ENCODE measurements at regions not wholly inside any gene's neighbourhood (a gene's known extent, or its start where the extent isn't known, plus 50 kb on each side); places are given as distances from the start of the nearest gene placed in this dataset.

DNA sequence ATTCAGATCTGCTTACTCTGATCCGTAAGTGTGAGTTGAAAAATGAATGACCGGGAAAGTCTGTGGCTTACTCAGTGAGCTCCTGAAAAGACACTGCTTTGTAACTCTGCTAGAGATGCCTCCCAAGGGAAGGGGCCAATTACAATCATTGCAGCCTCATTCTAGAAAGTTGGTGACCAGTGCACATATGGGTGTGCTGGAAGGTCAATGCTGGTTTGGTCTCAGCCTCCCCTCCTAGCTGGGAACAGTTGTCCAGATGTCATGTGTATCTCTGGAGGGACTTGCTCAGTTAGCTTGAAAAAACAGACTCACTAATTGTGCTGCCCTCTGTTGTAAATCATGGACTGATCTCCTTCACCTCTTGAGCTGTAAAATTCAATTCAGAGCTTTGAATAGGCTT lies 405.0 kb downstream of the ADRA2A start:
- no peak overlapping the region for H2BK15ac ChIP-seq (ENCODE audit: low read length)
- 88% methylated on average over 2 of the region's 2 CpGs; no CpG with 5 or more reads in 1 of the 2 experiments for WGBS, 2 experiments (ENCODE audit: extremely low coverage in 1 of 2, insufficient coverage in 1 of 2, insufficient read length in 1 of 2, insufficient replicate concordance in 2 of 2, low coverage in 1 of 2, low lambda C conversion rate in 2 of 2, missing lambda C conversion rate in 1 of 2)
- no peak overlapping the region for H4K5ac ChIP-seq (ENCODE audit: insufficient read length, low read depth, low read length)
- TF ChIP-seq CBX8 (IDR thresholded peaks at IDR 0.05; ENCODE audit: borderline replicate concordance, low read depth, low read length) (no peak), SP2 (IDR thresholded peaks at IDR 0.05; ENCODE audit: low read length) (no peak), TAF7 (optimal IDR thresholded peaks at IDR 0.05; ENCODE audit: borderline replicate concordance, low read depth, low read length) (no peak)
- no peaks in the 10 kb centered on the region for H4K20me1 ChIP-seq (replicated peaks in 1 of 2; ENCODE audit: control insufficient read depth in 1 of 2, insufficient read depth in 2 of 2, low read length in 2 of 2)
- no peaks in the 10 kb centered on the region for H3K79me2 ChIP-seq (ENCODE audit: control insufficient read depth in 1 of 2, insufficient read depth in 2 of 2, low read length in 2 of 2)
- ChIA-PET POLR2A (ENCODE audit: partially characterized antibody) (no interaction called here), CTCF (ENCODE audit: partially characterized antibody) (interaction anchor here (0.6 to 1.5 kb wide), 3 partner anchors 12 to 117 kb away, joined by 3 to 6 read pairs (median 5); no protein-coding TSS in a partner anchor)
- H3K9me3 ChIP-seq (ENCODE audit: insufficient read depth in 2 of 2, low read depth in 1 of 2, low read length in 1 of 2): peaks cover 0 to 4% of the 10 kb centered on the region in 2 experiments; a peak in 1 of 4 replicates
- no peak overlapping the region for H3K4me3 ChIP-seq (ENCODE audit: extremely low read depth in 1 of 4, insufficient read depth in 2 of 4, low read depth in 3 of 4, low read length in 4 of 4)
- no peak overlapping the region for H3K18ac ChIP-seq (ENCODE audit: extremely low read depth, low read length)
- no peaks in the 10 kb centered on the region for H3K4me1 ChIP-seq (replicated peaks in 1 of 4; ENCODE audit: control insufficient read depth in 3 of 4, insufficient read depth in 4 of 4, low read length in 3 of 4)
- H3K56ac ChIP-seq (replicated peaks; ENCODE audit: insufficient read length, low read depth, low read length): no peak overlapping the region
- H2BK12ac ChIP-seq (ENCODE audit: low read depth, low read length): no peak overlapping the region
- H3K9ac ChIP-seq (replicated peaks in 1 of 4; ENCODE audit: extremely low read depth in 1 of 4, low read depth in 3 of 4, low read length in 3 of 4): no peak overlapping the region
- H2AFZ ChIP-seq (ENCODE audit: low read length): no peak overlapping the region
- H3K36me3 ChIP-seq (ENCODE audit: control insufficient read depth in 2 of 4, insufficient read depth in 4 of 4, low read length in 3 of 4): no peaks in the 10 kb centered on the region; a peak in 1 of 8 replicates
- no peaks in the 10 kb centered on the region for H3K27me3 ChIP-seq (replicated peaks in 1 of 4; ENCODE audit: control insufficient read depth in 3 of 4, extremely low read depth in 1 of 4, insufficient read depth in 3 of 4, low read length in 3 of 4)
- no peak overlapping the region for H2AK5ac ChIP-seq (ENCODE audit: low read depth, low read length)
- H3K23ac ChIP-seq (ENCODE audit: insufficient read length): no peak overlapping the region
- no peak overlapping the region for H2BK120ac ChIP-seq (replicated peaks; ENCODE audit: low read depth, low read length)
- no peaks in the 10 kb centered on the region for H3K23me2 ChIP-seq (ENCODE audit: low read depth, low read length)
- no peak overlapping the region for H4K8ac ChIP-seq (ENCODE audit: extremely low read depth, insufficient read depth, low read length)
- H3K4me2 ChIP-seq (ENCODE audit: insufficient read depth in 1 of 2, low read depth in 2 of 2, low read length in 2 of 2): no peak overlapping the region
- no peak for DNase-seq (ENCODE audit: low read depth in 1 of 2, low spot score in 2 of 2)
- H2BK5ac ChIP-seq (ENCODE audit: low read depth, low read length): no peak overlapping the region
- H3K14ac ChIP-seq (ENCODE audit: insufficient read length): no peak overlapping the region
- H4K91ac ChIP-seq (replicated peaks; ENCODE audit: insufficient read length, low read length): no peak overlapping the region
- H2BK20ac ChIP-seq (ENCODE audit: low read length): no peak overlapping the region
- H3K27ac ChIP-seq (ENCODE audit: low read depth, low read length): no peak overlapping the region
- H3K79me1 ChIP-seq (ENCODE audit: low read depth, low read length): no peaks in the 10 kb centered on the region
- FAIRE-seq: no peak
- no peak overlapping the region for H3K4ac ChIP-seq (replicated peaks; ENCODE audit: insufficient read length, low read depth, low read length)

All from H1 (cell line).